Loucy (cell line): ENCODE measurements at regions not wholly inside any gene's neighbourhood (a gene's known extent, or its start where the extent isn't known, plus 50 kb on each side); places are given as distances from the start of the nearest gene placed in this dataset.

ENCODE experiments used
- EZH2phosphoT487 ChIP-seq: fragments of 200-600 bp; IDR thresholded peaks from 2 replicates; pipeline ENCODE4 v1.6.1; 2018; ENCODE audit warnings: antibody characterized with exemption, mild to moderate bottlenecking, moderate library complexity, borderline replicate concordance
- TF ChIP-seq, protein P1 (sequence below): fragments of 200-600 bp; sonication (generic); conservative IDR thresholded peaks from 2 replicates; pipeline ENCODE4 v1.5.1; 2014; ENCODE audit warnings: mild to moderate bottlenecking, antibody characterized with exemption, low read length

DNA sequence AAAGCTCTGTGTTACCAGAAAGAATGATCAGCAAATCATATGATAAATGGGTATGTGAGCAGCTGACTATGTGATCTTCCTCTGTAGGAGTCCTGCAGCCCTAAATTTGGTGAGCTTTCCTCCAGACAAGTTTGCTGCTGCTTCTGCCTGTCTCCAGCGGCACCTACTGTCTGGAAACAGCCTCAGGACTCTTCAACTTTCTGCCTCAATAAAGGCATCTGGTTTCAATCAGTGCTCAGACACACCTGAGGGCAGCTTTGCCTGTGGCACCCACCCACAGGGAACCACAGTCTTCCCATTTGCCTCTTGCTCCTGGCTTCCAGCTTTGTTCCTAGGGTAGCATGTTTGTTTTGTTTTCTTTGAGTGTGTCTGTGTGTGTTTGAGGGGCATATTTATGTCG, 727.9 kb upstream of the MAN1A1 start:
- TF ChIP-seq, protein P1, sequence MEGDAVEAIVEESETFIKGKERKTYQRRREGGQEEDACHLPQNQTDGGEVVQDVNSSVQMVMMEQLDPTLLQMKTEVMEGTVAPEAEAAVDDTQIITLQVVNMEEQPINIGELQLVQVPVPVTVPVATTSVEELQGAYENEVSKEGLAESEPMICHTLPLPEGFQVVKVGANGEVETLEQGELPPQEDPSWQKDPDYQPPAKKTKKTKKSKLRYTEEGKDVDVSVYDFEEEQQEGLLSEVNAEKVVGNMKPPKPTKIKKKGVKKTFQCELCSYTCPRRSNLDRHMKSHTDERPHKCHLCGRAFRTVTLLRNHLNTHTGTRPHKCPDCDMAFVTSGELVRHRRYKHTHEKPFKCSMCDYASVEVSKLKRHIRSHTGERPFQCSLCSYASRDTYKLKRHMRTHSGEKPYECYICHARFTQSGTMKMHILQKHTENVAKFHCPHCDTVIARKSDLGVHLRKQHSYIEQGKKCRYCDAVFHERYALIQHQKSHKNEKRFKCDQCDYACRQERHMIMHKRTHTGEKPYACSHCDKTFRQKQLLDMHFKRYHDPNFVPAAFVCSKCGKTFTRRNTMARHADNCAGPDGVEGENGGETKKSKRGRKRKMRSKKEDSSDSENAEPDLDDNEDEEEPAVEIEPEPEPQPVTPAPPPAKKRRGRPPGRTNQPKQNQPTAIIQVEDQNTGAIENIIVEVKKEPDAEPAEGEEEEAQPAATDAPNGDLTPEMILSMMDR = 0 out of 2 replicates have a peak, but pooled peaks have one; percentile 12
- TF ChIP-seq EZH2phosphoT487 = no peak
